SK-N-SH (cell line): ENCODE measurements at regions not wholly inside any gene's neighbourhood (a gene's known extent, or its start where the extent isn't known, plus 50 kb on each side); places are given as distances from the start of the nearest gene placed in this dataset.

Experiments used
- CTCF ChIA-PET: fragments of 300-600, 350-600 bp; formaldehyde crosslinking; extraction: SDS; loops from one replicate; lab custom pipeline; 2021; lab: Yijun Ruan, JAX
- POLR2A ChIA-PET: fragments of 350-600 bp; sonication (Branson Sonifier 250); formaldehyde crosslinking; extraction: SDS; loops from one replicate; lab custom pipeline; 2020; ENCODE audit warnings: antibody characterized with exemption, inconsistent platforms; lab: Yijun Ruan, JAX
- DNase-seq: peaks from one replicate; pipeline ENCODE4 v3.0.0; 2012
- H2AFZ ChIP-seq: fragments of 200-600 bp; sonication (generic); 2 replicates; pipeline ENCODE4 v1.8.1; 2016; ENCODE audit warnings: antibody characterized with exemption, mild to moderate bottlenecking, low read depth
- H3F3A ChIP-seq: fragments of 200-600 bp; sonication (generic); replicated peaks from 2 replicates; pipeline ENCODE3; 2016; ENCODE audit warnings: antibody characterized with exemption, mild to moderate bottlenecking; ENCODE audit not compliant: insufficient read depth
- H3K27ac ChIP-seq, 2 experiments: fragments of 200-500 bp in 1 of 2; fragments of 200-600 bp in 1 of 2; sonication (Bioruptor generic) in 1 of 2; sonication (generic), shearing (Covaris generic) in 1 of 2; 2 replicates each; pipeline versions ENCODE4 v1.5.1 to v1.6.1; 2014 to 2016; ENCODE audit warnings: low read depth in 2 of 2, inconsistent platforms in 1 of 2, low read length in 1 of 2, mild to moderate bottlenecking in 1 of 2, mixed read lengths in 1 of 2
- H3K27me3 ChIP-seq: fragments of 200-600 bp; sonication (generic), shearing (Covaris generic); 2 replicates; pipeline ENCODE4 v1.6.1; 2016; ENCODE audit warnings: mixed run types; ENCODE audit not compliant: insufficient read depth
- H3K36me3 ChIP-seq, 2 experiments: fragments of 200-500 bp in 1 of 2; fragments of 200-600 bp in 1 of 2; sonication (Bioruptor generic) in 1 of 2; sonication (generic) in 1 of 2; replicated peaks in 1 of 2; 2 replicates each; pipeline versions ENCODE3 to v1.5.1; 2014 to 2016; ENCODE audit warnings: low read length in 1 of 2, mild to moderate bottlenecking in 1 of 2; ENCODE audit not compliant: insufficient read depth in 2 of 2, control insufficient read depth in 1 of 2
- H3K4me1 ChIP-seq, 2 experiments: fragments of 200-500 bp in 1 of 2; fragments of 200-600 bp in 1 of 2; sonication (Bioruptor generic) in 1 of 2; sonication (generic), shearing (Covaris generic) in 1 of 2; 2 replicates each; pipeline versions ENCODE4 v1.5.1 to v1.6.1; 2014 to 2016; ENCODE audit warnings: low read depth in 1 of 2, low read length in 1 of 2, mixed run types in 1 of 2; ENCODE audit not compliant: insufficient read depth in 2 of 2, control insufficient read depth in 1 of 2
- H3K4me2 ChIP-seq: fragments of 200-600 bp; sonication (generic), shearing (Covaris generic); 2 replicates; pipeline ENCODE4 v1.6.1; 2017; ENCODE audit warnings: mixed run types
- H3K4me3 ChIP-seq, 2 experiments: fragments of 200-500 bp in 1 of 2; fragments of 200-600 bp in 1 of 2; sonication (Bioruptor generic) in 1 of 2; sonication (generic), shearing (Covaris generic) in 1 of 2; 2 replicates each; pipeline versions ENCODE4 v1.5.1 to v1.8.1; 2014 to 2016; ENCODE audit warnings: low read depth in 2 of 2, inconsistent platforms in 1 of 2, low read length in 1 of 2, mild to moderate bottlenecking in 1 of 2, mixed read lengths in 1 of 2, moderate library complexity in 1 of 2
- H3K79me2 ChIP-seq: fragments of 200-600 bp; sonication (generic); 2 replicates; pipeline ENCODE4 v1.8.1; 2017; ENCODE audit warnings: mild to moderate bottlenecking; ENCODE audit not compliant: insufficient read depth
- H3K9ac ChIP-seq: fragments of 200-600 bp; sonication (generic); 2 replicates; pipeline ENCODE4 v1.6.1; 2017; ENCODE audit warnings: mixed run types
- H3K9me2 ChIP-seq: fragments of 200-600 bp; sonication (generic); 2 replicates; pipeline ENCODE4 v1.6.1; 2017; ENCODE audit warnings: mixed run types
- H3K9me3 ChIP-seq: fragments of 200-600 bp; sonication (generic); 2 replicates; pipeline ENCODE4 v1.6.1; 2017; ENCODE audit warnings: mixed run types, mild to moderate bottlenecking, moderate library complexity
- H4K20me1 ChIP-seq: fragments of 200-600 bp; sonication (generic); 2 replicates; pipeline ENCODE4 v1.6.1; 2017; ENCODE audit warnings: mild to moderate bottlenecking, mixed run types; ENCODE audit not compliant: insufficient read depth
- CHD2 ChIP-seq: fragments of 150-350 bp; IDR thresholded peaks from 2 replicates; pipeline ENCODE4 v1.6.1; 2018; ENCODE audit warnings: low read length; ENCODE audit not compliant: partially characterized antibody
- EP300 ChIP-seq, 2 experiments: IDR thresholded peaks; 2 replicates each; pipeline versions ENCODE4 v1.4.0 to v1.6.1; 2012; ENCODE audit warnings: borderline replicate concordance in 1 of 2, low read depth in 1 of 2, low read length in 1 of 2
- EZH2phosphoT487 ChIP-seq: fragments of 200-600 bp; sonication (generic); IDR thresholded peaks from 2 replicates; pipeline ENCODE4 v1.6.1; 2017; ENCODE audit warnings: low read depth, mixed run types, mild to moderate bottlenecking, antibody characterized with exemption, moderate library complexity, borderline replicate concordance
- FOSL2 ChIP-seq: IDR thresholded peaks from 2 replicates; pipeline ENCODE4 v1.4.0; 2012; ENCODE audit warnings: low read depth, mild to moderate bottlenecking, moderate library complexity, borderline replicate concordance
- GABPA ChIP-seq: IDR thresholded peaks from 2 replicates; pipeline ENCODE4 v1.4.0; 2012; ENCODE audit warnings: low read depth, mild to moderate bottlenecking
- GATA2 ChIP-seq: sonication (generic); formaldehyde crosslinking; IDR thresholded peaks from 2 replicates; pipeline ENCODE4 v1.5.0; 2020; ENCODE audit warnings: mild to moderate bottlenecking, missing genetic modification reagents
- JUND ChIP-seq: IDR thresholded peaks from 2 replicates; pipeline ENCODE4 v1.4.0; 2012
- MXI1 ChIP-seq: IDR thresholded peaks from 2 replicates; pipeline ENCODE4 v1.6.1; 2012; ENCODE audit warnings: mild to moderate bottlenecking, low read depth, low read length, improper control_type of control experiment
- NRF1 ChIP-seq: IDR thresholded peaks from 2 replicates; pipeline ENCODE4 v1.6.1; 2012; ENCODE audit warnings: low read depth, mild to moderate bottlenecking, low read length
- POLR2AphosphoS5 ChIP-seq: IDR thresholded peaks from 2 replicates; pipeline ENCODE4 v1.6.1; 2012; ENCODE audit warnings: low read depth, low read length
- RAD21 ChIP-seq: IDR thresholded peaks from 2 replicates; pipeline ENCODE4 v1.6.1; 2012; ENCODE audit warnings: mild to moderate bottlenecking, low read length
- RCOR1 ChIP-seq: fragments of 150-350 bp; IDR thresholded peaks from 2 replicates; pipeline ENCODE4 v1.6.1; 2017; ENCODE audit warnings: antibody characterized with exemption, low read length
- RFX5 ChIP-seq: IDR thresholded peaks from 2 replicates; pipeline ENCODE4 v1.6.1; 2012; ENCODE audit warnings: mild to moderate bottlenecking, improper control_type of control experiment, low read length
- SIN3A ChIP-seq: IDR thresholded peaks from 2 replicates; pipeline ENCODE4 v1.6.1; 2012; ENCODE audit warnings: low read depth, mild to moderate bottlenecking, low read length, moderate library complexity, borderline replicate concordance
- TAF1 ChIP-seq: IDR thresholded peaks from 2 replicates; pipeline ENCODE4 v1.6.1; 2012; ENCODE audit warnings: low read depth, mild to moderate bottlenecking, low read length, moderate library complexity, borderline replicate concordance
- TCF12 ChIP-seq: IDR thresholded peaks from 2 replicates; pipeline ENCODE4 v1.4.0; 2012
- TEAD4 ChIP-seq: IDR thresholded peaks from 2 replicates; pipeline ENCODE4 v1.4.0; 2012; ENCODE audit warnings: mild to moderate bottlenecking, borderline replicate concordance; ENCODE audit not compliant: insufficient read depth
- YY1 ChIP-seq: IDR thresholded peaks from 2 replicates; pipeline ENCODE4 v1.4.0; 2012; ENCODE audit warnings: low read depth, mild to moderate bottlenecking
- WGBS: methylation state at CpG from one replicate; pipeline ENCODE4 v1.1.6; 2017; ENCODE audit warnings: low lambda C conversion rate; 5-methylcytosine and 5-hydroxymethylcytosine counted together
- TF ChIP-seq, protein P1 (sequence below): fragments of 150-350 bp; IDR thresholded peaks from 2 replicates; pipeline ENCODE4 v1.6.1; 2017; ENCODE audit warnings: antibody characterized with exemption, low read length, low read depth, borderline replicate concordance
- TF ChIP-seq, protein P2 (sequence below): fragments of 150-350 bp; IDR thresholded peaks from 2 replicates; pipeline ENCODE4 v1.6.1; 2016; ENCODE audit warnings: mild to moderate bottlenecking, low read depth, low read length
- TF ChIP-seq, protein P3 (sequence below): IDR thresholded peaks from 2 replicates; pipeline ENCODE4 v1.4.0; 2012; ENCODE audit warnings: low read depth, borderline replicate concordance

DNA sequence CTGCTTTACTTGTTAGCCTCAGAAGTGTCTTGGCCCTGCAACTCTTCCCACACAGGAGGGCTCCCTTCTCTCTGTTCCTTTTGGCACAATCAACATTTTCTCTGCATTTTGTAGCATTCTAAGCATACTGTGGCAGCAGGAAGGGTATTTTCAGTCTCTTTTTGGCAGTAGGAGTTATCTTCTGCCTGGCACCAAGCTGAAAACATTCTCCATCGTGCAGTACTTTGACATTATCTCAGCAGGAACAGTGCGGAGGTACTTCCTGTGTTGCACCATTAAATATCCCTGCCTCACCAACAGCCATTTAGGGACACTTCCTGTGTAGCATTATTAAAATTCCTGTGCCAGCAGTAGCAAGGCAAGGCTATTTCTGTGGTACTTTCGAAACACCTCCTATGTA is 233.2 kb upstream of the SEMA6D start:
- Histone ChIP-seq H4K20me1 (no peaks in the 10 kb centered on the region), H3K36me3 (no peaks in the 10 kb centered on the region), H3K9me3 (no peaks in the 10 kb centered on the region), H3F3A (no peaks in the 10 kb centered on the region), H3K4me2 (no peak overlapping the region), H3K9ac (no peak overlapping the region), H3K4me3 (no peak overlapping the region), H2AFZ (0 out of 2 replicates have a peak overlapping the region, but pooled peaks have one; percentile 30), H3K4me1 (peaks cover 0 to 5% of the 10 kb centered on the region in 2 experiments; a peak in 1 of 4 replicates), H3K9me2 (0 out of 2 replicates have a peak, but pooled peaks cover 5% of the 10 kb centered on the region), H3K27me3 (no peaks in the 10 kb centered on the region), H3K79me2 (no peaks in the 10 kb centered on the region), H3K27ac (no peak overlapping the region)
- TF ChIP-seq RAD21 (no peak), GABPA (peak; percentile 57), CHD2 (no peak)
- ChIA-PET CTCF (interaction anchor here (0.6 to 1.9 kb wide), 2 partner anchors 13 to 673 kb away, joined by 3 to 4 read pairs; no protein-coding TSS in a partner anchor), POLR2A (no interaction called here)
- 62% methylated on average over 3 of the region's 3 CpGs for WGBS
- no peak for DNase-seq

DNA sequence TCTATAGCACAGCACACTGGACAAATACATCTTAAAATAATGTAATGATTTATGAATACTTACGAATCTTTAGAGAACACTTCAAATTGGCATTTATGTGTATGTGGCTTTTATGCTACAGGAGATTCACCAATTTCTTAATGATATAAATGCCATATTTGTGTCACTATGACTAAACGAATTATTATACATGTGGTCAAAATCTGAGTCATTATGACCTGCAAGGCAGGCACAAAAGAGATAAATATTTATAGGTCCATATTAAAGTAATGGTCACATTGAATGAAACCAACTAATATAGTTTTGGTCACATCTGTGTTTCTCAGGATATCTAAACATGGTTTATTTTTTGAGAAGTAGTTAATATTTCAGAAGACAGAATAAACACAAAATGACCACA is 232.3 kb upstream of the SEMA6D start:
- TF ChIP-seq POLR2AphosphoS5 (no peak), FOSL2 (no peak), GATA2 (CRISPR knock-in tag) (no peak), TAF1 (no peak), RAD21 (no peak), EZH2phosphoT487 (no peak), MXI1 (no peak), SIN3A (no peak), TCF12 (no peak), EP300 (IDR thresholded peaks at IDR 0.05; ENCODE audit: borderline replicate concordance in 1 of 2, low read depth in 1 of 2, low read length in 1 of 2) (no peak), GABPA (no peak), RFX5 (no peak), RCOR1 (no peak), JUND (no peak), NRF1 (no peak), TEAD4 (no peak), YY1 (no peak)
- TF ChIP-seq, protein P1, sequence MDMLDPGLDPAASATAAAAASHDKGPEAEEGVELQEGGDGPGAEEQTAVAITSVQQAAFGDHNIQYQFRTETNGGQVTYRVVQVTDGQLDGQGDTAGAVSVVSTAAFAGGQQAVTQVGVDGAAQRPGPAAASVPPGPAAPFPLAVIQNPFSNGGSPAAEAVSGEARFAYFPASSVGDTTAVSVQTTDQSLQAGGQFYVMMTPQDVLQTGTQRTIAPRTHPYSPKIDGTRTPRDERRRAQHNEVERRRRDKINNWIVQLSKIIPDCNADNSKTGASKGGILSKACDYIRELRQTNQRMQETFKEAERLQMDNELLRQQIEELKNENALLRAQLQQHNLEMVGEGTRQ, result no peak
- TF ChIP-seq, protein P2, sequence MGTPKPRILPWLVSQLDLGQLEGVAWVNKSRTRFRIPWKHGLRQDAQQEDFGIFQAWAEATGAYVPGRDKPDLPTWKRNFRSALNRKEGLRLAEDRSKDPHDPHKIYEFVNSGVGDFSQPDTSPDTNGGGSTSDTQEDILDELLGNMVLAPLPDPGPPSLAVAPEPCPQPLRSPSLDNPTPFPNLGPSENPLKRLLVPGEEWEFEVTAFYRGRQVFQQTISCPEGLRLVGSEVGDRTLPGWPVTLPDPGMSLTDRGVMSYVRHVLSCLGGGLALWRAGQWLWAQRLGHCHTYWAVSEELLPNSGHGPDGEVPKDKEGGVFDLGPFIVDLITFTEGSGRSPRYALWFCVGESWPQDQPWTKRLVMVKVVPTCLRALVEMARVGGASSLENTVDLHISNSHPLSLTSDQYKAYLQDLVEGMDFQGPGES, result no peak
- TF ChIP-seq, protein P3, sequence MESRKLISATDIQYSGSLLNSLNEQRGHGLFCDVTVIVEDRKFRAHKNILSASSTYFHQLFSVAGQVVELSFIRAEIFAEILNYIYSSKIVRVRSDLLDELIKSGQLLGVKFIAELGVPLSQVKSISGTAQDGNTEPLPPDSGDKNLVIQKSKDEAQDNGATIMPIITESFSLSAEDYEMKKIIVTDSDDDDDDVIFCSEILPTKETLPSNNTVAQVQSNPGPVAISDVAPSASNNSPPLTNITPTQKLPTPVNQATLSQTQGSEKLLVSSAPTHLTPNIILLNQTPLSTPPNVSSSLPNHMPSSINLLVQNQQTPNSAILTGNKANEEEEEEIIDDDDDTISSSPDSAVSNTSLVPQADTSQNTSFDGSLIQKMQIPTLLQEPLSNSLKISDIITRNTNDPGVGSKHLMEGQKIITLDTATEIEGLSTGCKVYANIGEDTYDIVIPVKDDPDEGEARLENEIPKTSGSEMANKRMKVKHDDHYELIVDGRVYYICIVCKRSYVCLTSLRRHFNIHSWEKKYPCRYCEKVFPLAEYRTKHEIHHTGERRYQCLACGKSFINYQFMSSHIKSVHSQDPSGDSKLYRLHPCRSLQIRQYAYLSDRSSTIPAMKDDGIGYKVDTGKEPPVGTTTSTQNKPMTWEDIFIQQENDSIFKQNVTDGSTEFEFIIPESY, result no peak
- 38% methylated on average over 2 of the region's 2 CpGs for WGBS
- ChIA-PET CTCF (interaction anchor here (1.9 kb wide), 1 partner anchor 14 kb away, joined by 4 read pairs; no protein-coding TSS in a partner anchor), POLR2A (no interaction called here)
- Histone ChIP-seq H3K27ac (no peak overlapping the region), H3K36me3 (no peaks in the 10 kb centered on the region), H3F3A (no peaks in the 10 kb centered on the region), H4K20me1 (no peaks in the 10 kb centered on the region), H3K4me2 (no peak overlapping the region), H3K79me2 (no peaks in the 10 kb centered on the region), H3K9me3 (no peaks in the 10 kb centered on the region), H3K27me3 (no peaks in the 10 kb centered on the region), H3K9ac (no peak overlapping the region), H3K4me1 (peaks cover 0 to 5% of the 10 kb centered on the region in 2 experiments; a peak in 1 of 4 replicates), H2AFZ (no peak overlapping the region; the same call in 1 of the 2 replicates), H3K4me3 (no peak overlapping the region), H3K9me2 (0 out of 2 replicates have a peak, but pooled peaks cover 5% of the 10 kb centered on the region)
- DNase-seq, result no peak
